Fibroblast of lung (primary cell): ENCODE measurements at regions not wholly inside any gene's neighbourhood (a gene's known extent, or its start where the extent isn't known, plus 50 kb on each side); places are given as distances from the start of the nearest gene placed in this dataset.

Source experiments
- DNase-seq, 2 donors: peaks; one replicate each; pipeline versions ENCODE4 v3.0.0 to v3.0.0-alpha.2; 2010; ENCODE audit warnings: low read depth in 2 of 2
- H2AFZ ChIP-seq: 2 replicates; pipeline ENCODE4 v1.5.1; 2012; ENCODE audit warnings: low read length, control low read depth, inconsistent platforms
- H3K27ac ChIP-seq: 2 replicates; pipeline ENCODE4 v1.5.1; 2011; ENCODE audit warnings: low read length, control low read depth; ENCODE audit not compliant: insufficient read depth
- H3K27me3 ChIP-seq: 2 replicates; pipeline ENCODE4 v1.5.1; 2011; ENCODE audit warnings: mild to moderate bottlenecking, low read length; ENCODE audit not compliant: control insufficient read depth, insufficient read depth
- H3K36me3 ChIP-seq: 2 replicates; pipeline ENCODE4 v1.5.1; 2011; ENCODE audit warnings: low read length; ENCODE audit not compliant: control insufficient read depth, insufficient read depth
- H3K4me1 ChIP-seq: 2 replicates; pipeline ENCODE4 v1.5.1; 2011; ENCODE audit warnings: low read length; ENCODE audit not compliant: control insufficient read depth, insufficient read depth; ENCODE audit errors: extremely low read depth
- H3K4me2 ChIP-seq: 2 replicates; pipeline ENCODE4 v1.5.1; 2011; ENCODE audit warnings: low read length, control low read depth; ENCODE audit not compliant: insufficient read depth; ENCODE audit errors: extremely low read depth
- H3K4me3 ChIP-seq, 4 experiments: fragments of 200-600 bp in 1 of 4; sonication (generic) in 1 of 4; replicated peaks in 1 of 4; 2 replicates each; pipeline ENCODE4 v1.5.1; 2011 to 2016; ENCODE audit warnings: low read length in 4 of 4, low read depth in 3 of 4, mild to moderate bottlenecking in 3 of 4, control low read depth in 2 of 4, inconsistent platforms in 1 of 4, mixed read lengths in 1 of 4; ENCODE audit not compliant: insufficient read depth in 1 of 4; ENCODE audit errors: control extremely low read depth in 1 of 4
- H3K79me2 ChIP-seq: 2 replicates; pipeline ENCODE4 v1.5.1; 2012; ENCODE audit warnings: mild to moderate bottlenecking, low read length, inconsistent platforms; ENCODE audit not compliant: control insufficient read depth, insufficient read depth
- H3K9ac ChIP-seq: 2 replicates; pipeline ENCODE4 v1.5.1; 2011; ENCODE audit warnings: mild to moderate bottlenecking, low read length, control low read depth; ENCODE audit not compliant: insufficient read depth
- H3K9me3 ChIP-seq: 2 replicates; pipeline ENCODE4 v1.5.1; 2012; ENCODE audit warnings: low read depth, low read length; ENCODE audit not compliant: control insufficient read depth, insufficient read depth
- H4K20me1 ChIP-seq: 2 replicates; pipeline ENCODE4 v1.5.1; 2011; ENCODE audit warnings: low read length; ENCODE audit not compliant: control insufficient read depth, insufficient read depth; ENCODE audit errors: extremely low read depth
- CTCF ChIP-seq, 2 donors: IDR thresholded peaks in 1 of 2; conservative IDR thresholded peaks in 1 of 2; 1 replicate in 1 of 2; 2 replicates in 1 of 2; pipeline ENCODE4 v1.5.1; 2011 to 2012; ENCODE audit warnings: low read length in 2 of 2, control low read depth in 1 of 2, inconsistent platforms in 1 of 2, low read depth in 1 of 2, mild to moderate bottlenecking in 1 of 2
- EZH2 ChIP-seq: IDR thresholded peaks from 2 replicates; pipeline ENCODE4 v1.5.1; 2012; ENCODE audit warnings: low read length, control low read depth, mild to moderate bottlenecking; ENCODE audit errors: missing control alignments

GRCh38 chr18:22658318-22658717 lies 240.6 kb upstream of the CTAGE1 start:
- Histone ChIP-seq H3K79me2 (no peaks in the 10 kb centered on the region), H3K9ac (no peak overlapping the region), H3K27me3 (no peaks in the 10 kb centered on the region), H3K9me3 (no peaks in the 10 kb centered on the region), H4K20me1 (no peaks in the 10 kb centered on the region), H3K4me1 (no peaks in the 10 kb centered on the region), H3K36me3 (no peaks in the 10 kb centered on the region), H2AFZ (no peak overlapping the region), H3K4me3 (no peak overlapping the region), H3K4me2 (no peak overlapping the region), H3K27ac (no peak overlapping the region)
- TF ChIP-seq EZH2 (no peak), CTCF (conservative IDR thresholded peaks at IDR 0.05 in 1 of 2, IDR thresholded peaks at IDR 0.05 in 1 of 2; ENCODE audit: low read depth in 1 of 2, low read length in 2 of 2) (no peak)
- no peak for DNase-seq

GRCh38 chr18:22663378-22663777 lies 245.7 kb upstream of the CTAGE1 start:
- no peaks in the 10 kb centered on the region for H3K9me3 ChIP-seq
- no peak overlapping the region for H2AFZ ChIP-seq
- no peak overlapping the region for H3K4me2 ChIP-seq
- H3K27me3 ChIP-seq: no peaks in the 10 kb centered on the region
- H3K79me2 ChIP-seq: no peaks in the 10 kb centered on the region
- no peak for DNase-seq
- no peaks in the 10 kb centered on the region for H4K20me1 ChIP-seq
- no peak for TF ChIP-seq EZH2
- no peak for TF ChIP-seq CTCF (conservative IDR thresholded peaks at IDR 0.05 in 1 of 2, IDR thresholded peaks at IDR 0.05 in 1 of 2; ENCODE audit: low read depth in 1 of 2, low read length in 2 of 2)
- H3K9ac ChIP-seq: no peak overlapping the region
- H3K27ac ChIP-seq: no peak overlapping the region
- H3K4me1 ChIP-seq: peaks cover 7% of the 10 kb centered on the region
- no peak overlapping the region for H3K4me3 ChIP-seq
- H3K36me3 ChIP-seq: no peaks in the 10 kb centered on the region

GRCh38 chr18:22666411-22666940 lies 248.8 kb upstream of the CTAGE1 start:
- no peak overlapping the region for H2AFZ ChIP-seq
- H3K4me2 ChIP-seq: no peak overlapping the region
- H3K9me3 ChIP-seq: no peaks in the 10 kb centered on the region
- no peaks in the 10 kb centered on the region for H3K36me3 ChIP-seq
- no peaks in the 10 kb centered on the region for H3K79me2 ChIP-seq
- TF ChIP-seq EZH2: no peak
- TF ChIP-seq CTCF (conservative IDR thresholded peaks at IDR 0.05 in 1 of 2, IDR thresholded peaks at IDR 0.05 in 1 of 2; ENCODE audit: low read depth in 1 of 2, low read length in 2 of 2): no peak
- no peak overlapping the region for H3K27ac ChIP-seq
- no peaks in the 10 kb centered on the region for H3K27me3 ChIP-seq
- peaks cover 8% of the 10 kb centered on the region for H3K4me1 ChIP-seq
- H4K20me1 ChIP-seq: no peaks in the 10 kb centered on the region
- DNase-seq: no peak
- no peak overlapping the region for H3K9ac ChIP-seq
- no peak overlapping the region for H3K4me3 ChIP-seq
